ENCODE measurements at regions not wholly inside any gene's neighbourhood (a gene's known extent, or its start where the extent isn't known, plus 50 kb on each side); places are given as distances from the start of the nearest gene placed in this dataset.

DNA sequence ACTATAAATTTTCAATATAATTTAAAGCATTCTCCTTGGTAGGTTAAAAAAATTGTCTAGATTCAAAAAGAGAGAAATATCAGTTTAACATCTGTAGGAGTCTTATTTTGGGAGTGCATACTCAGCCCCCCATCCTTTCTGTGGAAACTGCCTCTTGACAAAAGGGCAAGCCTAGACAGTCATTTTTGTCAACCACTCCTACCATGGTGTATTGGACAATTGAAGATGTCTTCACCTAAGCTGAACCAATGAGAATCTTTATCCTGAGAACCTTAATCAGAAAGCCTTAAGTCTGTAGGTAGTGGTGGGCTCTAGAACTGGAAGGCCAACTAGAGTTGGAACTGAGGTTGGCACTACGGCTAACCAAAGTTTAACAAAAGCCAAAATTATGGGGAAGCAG lies 65.7 kb upstream of the MED13 start:
- no peaks in the 10 kb centered on the region for H3K9me3 Mint-ChIP-seq (ENCODE audit: low read depth)
- peaks cover 14% of the 10 kb centered on the region for H3K4me1 Mint-ChIP-seq (ENCODE audit: low read depth)
- TF ChIP-seq, protein P1, sequence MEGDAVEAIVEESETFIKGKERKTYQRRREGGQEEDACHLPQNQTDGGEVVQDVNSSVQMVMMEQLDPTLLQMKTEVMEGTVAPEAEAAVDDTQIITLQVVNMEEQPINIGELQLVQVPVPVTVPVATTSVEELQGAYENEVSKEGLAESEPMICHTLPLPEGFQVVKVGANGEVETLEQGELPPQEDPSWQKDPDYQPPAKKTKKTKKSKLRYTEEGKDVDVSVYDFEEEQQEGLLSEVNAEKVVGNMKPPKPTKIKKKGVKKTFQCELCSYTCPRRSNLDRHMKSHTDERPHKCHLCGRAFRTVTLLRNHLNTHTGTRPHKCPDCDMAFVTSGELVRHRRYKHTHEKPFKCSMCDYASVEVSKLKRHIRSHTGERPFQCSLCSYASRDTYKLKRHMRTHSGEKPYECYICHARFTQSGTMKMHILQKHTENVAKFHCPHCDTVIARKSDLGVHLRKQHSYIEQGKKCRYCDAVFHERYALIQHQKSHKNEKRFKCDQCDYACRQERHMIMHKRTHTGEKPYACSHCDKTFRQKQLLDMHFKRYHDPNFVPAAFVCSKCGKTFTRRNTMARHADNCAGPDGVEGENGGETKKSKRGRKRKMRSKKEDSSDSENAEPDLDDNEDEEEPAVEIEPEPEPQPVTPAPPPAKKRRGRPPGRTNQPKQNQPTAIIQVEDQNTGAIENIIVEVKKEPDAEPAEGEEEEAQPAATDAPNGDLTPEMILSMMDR (IDR thresholded peaks at IDR 0.05) = no peak
- no peak for DNase-seq (ENCODE audit: low spot score)
- H3K36me3 Mint-ChIP-seq (ENCODE audit: low read depth) = peaks cover 1% of the 10 kb centered on the region
- peaks cover 2% of the 10 kb centered on the region for H3K27me3 Mint-ChIP-seq (ENCODE audit: low read depth)
- no peak overlapping the region for H3K27ac Mint-ChIP-seq (ENCODE audit: unreplicated experiment)
- H3K4me3 Mint-ChIP-seq (ENCODE audit: unreplicated experiment) = no peak overlapping the region

DNA sequence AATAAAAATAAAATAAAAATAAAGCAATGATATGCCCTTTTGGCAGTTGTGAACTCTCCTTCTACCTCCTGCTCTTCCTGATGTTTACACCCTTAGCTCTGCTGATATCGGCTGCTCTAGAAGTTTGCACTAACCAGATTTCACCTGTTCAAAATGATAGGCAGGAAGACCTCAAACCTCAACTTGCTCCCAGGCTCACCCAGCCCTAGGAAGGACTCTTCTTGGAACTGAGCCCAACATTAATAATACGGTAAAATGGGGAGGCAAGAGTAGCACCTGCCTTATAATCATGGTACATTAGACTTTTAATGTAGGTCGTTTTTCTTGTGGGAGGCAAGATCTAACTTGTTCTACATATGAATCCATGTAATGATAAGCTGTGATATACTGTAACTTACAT lies 61.2 kb upstream of the MED13 start:
- peaks cover 19% of the 10 kb centered on the region for H3K27me3 Mint-ChIP-seq (ENCODE audit: low read depth)
- no peaks in the 10 kb centered on the region for H3K4me1 Mint-ChIP-seq (ENCODE audit: low read depth)
- peaks cover 1% of the 10 kb centered on the region for H3K36me3 Mint-ChIP-seq (ENCODE audit: low read depth)
- no peaks in the 10 kb centered on the region for H3K9me3 Mint-ChIP-seq (ENCODE audit: low read depth)
- no peak overlapping the region for H3K4me3 Mint-ChIP-seq (ENCODE audit: unreplicated experiment)
- DNase-seq (ENCODE audit: low spot score) = no peak
- H3K27ac Mint-ChIP-seq (ENCODE audit: unreplicated experiment) = no peak overlapping the region
- TF ChIP-seq, protein P1 (IDR thresholded peaks at IDR 0.05) = no peak

DNA sequence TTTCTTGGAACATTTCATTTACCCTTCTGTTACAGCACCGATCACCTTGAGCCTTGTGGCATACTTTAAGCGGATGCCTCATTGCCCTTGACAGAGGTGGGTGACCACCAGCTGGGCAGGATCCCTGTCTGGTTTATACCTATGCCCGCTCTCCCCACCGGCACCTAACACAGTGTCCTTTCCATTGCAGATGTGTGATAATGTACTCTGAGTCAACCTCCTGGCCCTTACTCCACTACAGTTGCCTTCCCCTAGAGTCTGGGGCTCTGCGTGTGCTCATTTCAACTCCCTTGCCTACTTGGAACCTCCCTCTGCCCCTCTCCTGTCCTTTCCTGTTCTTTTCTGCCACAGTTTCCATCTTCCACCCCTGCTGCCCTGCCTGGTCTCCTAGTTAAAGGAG lies 60.2 kb upstream of the MED13 start:
- Mint-ChIP-seq H3K27me3 (ENCODE audit: low read depth) (peaks cover 23% of the 10 kb centered on the region), H3K4me1 (ENCODE audit: low read depth) (no peaks in the 10 kb centered on the region), H3K4me3 (ENCODE audit: unreplicated experiment) (no peak overlapping the region), H3K27ac (ENCODE audit: unreplicated experiment) (no peak overlapping the region), H3K36me3 (ENCODE audit: low read depth) (peaks cover 1% of the 10 kb centered on the region), H3K9me3 (ENCODE audit: low read depth) (no peaks in the 10 kb centered on the region)
- no peak for DNase-seq (ENCODE audit: low spot score)
- TF ChIP-seq, protein P1 (IDR thresholded peaks at IDR 0.05) = no peak

DNA sequence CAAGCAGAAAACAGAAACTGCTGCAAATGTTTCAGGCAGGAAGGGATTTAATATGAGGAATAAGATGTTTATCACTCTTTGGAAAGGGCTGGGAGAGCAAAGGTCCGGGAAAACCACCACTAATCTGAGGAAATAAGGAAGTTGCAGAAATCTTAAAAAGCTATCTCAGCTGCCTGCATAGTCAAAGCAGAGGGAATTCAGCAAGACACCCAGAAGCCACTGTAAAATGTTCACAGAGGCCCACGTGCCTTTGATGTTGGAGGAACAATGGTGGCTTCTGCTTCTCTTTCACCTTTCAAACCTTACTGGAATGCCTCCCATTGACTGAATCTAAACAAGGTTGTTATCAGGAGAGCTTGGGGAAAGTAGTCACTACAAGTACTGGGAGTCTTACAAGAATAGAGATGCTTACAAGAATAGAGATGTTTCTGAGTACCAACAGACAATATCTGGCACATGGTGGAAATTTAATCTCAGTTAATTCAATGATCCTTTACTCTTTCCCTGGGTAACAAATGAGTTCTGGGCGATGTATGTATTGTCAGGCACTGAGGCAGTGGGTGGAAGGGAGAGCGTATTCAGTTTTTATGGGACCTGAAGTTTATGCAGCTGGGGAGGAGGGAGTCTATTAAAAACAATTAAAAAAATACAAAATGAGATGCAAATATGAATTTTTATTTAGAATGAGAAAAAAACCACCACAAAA lies 56.1 kb upstream of the MED13 start:
- Mint-ChIP-seq H3K9me3 (ENCODE audit: low read depth) (no peaks in the 10 kb centered on the region), H3K4me3 (ENCODE audit: unreplicated experiment) (no peak overlapping the region), H3K4me1 (ENCODE audit: low read depth) (no peaks in the 10 kb centered on the region), H3K27me3 (ENCODE audit: low read depth) (peaks cover 24% of the 10 kb centered on the region), H3K27ac (ENCODE audit: unreplicated experiment) (no peak overlapping the region), H3K36me3 (ENCODE audit: low read depth) (no peaks in the 10 kb centered on the region)
- no peak for DNase-seq (ENCODE audit: low spot score)
- TF ChIP-seq, protein P1 (IDR thresholded peaks at IDR 0.05) = no peak

DNA sequence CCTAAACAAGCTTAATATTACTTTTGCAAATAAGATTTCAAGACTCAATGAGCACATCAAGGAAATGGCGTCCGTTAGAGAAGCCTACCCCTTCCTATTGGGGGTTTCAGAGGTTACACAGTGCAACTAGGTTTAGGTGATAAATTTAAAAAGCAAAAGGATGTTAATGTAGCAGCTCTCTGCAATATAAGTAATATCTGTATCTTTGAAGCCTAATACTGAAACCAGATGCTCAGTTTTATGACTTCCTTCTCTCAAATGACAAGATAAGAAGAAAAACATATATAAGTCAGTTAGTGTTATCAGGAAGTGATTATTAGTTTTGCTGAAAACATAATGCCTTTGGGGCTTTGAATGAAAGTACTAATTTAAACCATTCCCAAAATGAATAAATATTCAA lies 54.3 kb upstream of the MED13 start:
- no peak overlapping the region for H3K4me3 Mint-ChIP-seq (ENCODE audit: unreplicated experiment)
- H3K36me3 Mint-ChIP-seq (ENCODE audit: low read depth) = no peaks in the 10 kb centered on the region
- no peak for DNase-seq (ENCODE audit: low spot score)
- no peak overlapping the region for H3K27ac Mint-ChIP-seq (ENCODE audit: unreplicated experiment)
- H3K9me3 Mint-ChIP-seq (ENCODE audit: low read depth) = no peaks in the 10 kb centered on the region
- H3K27me3 Mint-ChIP-seq (ENCODE audit: low read depth) = peaks cover 13% of the 10 kb centered on the region
- no peaks in the 10 kb centered on the region for H3K4me1 Mint-ChIP-seq (ENCODE audit: low read depth)
- TF ChIP-seq, protein P1 (IDR thresholded peaks at IDR 0.05) = no peak
